Right renal pelvis (tissue), 4 donors: ENCODE measurements at regions not wholly inside any gene's neighbourhood (a gene's known extent, or its start where the extent isn't known, plus 50 kb on each side); places are given as distances from the start of the nearest gene placed in this dataset.
"Not testable (repeated sequence)": the region's sequence is repeated elsewhere in the genome, so short reads cannot be mapped to it uniquely, and the experiment has no call there.

Experiments used
- DNase-seq, 4 donors: peaks; one replicate each; pipeline ENCODE4 v3.0.0-alpha.2; 2013; ENCODE audit warnings: low read depth in 4 of 4, low spot score in 3 of 4, missing footprints in 1 of 4

GRCh38 chr16:33992513-33993177 lies 533.2 kb downstream of the TP53TG3F start:
- DNase-seq: not testable (repeated sequence)

GRCh38 chr16:33994207-33994606 lies 534.8 kb downstream of the TP53TG3F start:
- DNase-seq: not testable (repeated sequence)

- not testable (repeated sequence) for DNase-seq
Measured at GRCh38 chr16:33995821-33996372, 536.5 kb downstream of the TP53TG3F start.

- not testable (repeated sequence) for DNase-seq
Measured at GRCh38 chr16:34001184-34001583, 541.8 kb downstream of the TP53TG3F start.

GRCh38 chr16:34001961-34002360 lies 542.5 kb downstream of the TP53TG3F start:
- DNase-seq: not testable (repeated sequence)

- DNase-seq: not testable (repeated sequence)
Measured at GRCh38 chr16:34014841-34015820, 555.7 kb downstream of the TP53TG3F start.

GRCh38 chr16:34018277-34018676 lies 558.9 kb downstream of the TP53TG3F start:
- not testable (repeated sequence) for DNase-seq

- no peak for DNase-seq
Measured at GRCh38 chr16:34050787-34051320, 591.4 kb downstream of the TP53TG3F start.

- DNase-seq: no peak
Measured at GRCh38 chr16:34054137-34054536, 594.7 kb downstream of the TP53TG3F start.

- DNase-seq: no peak
Measured at GRCh38 chr16:34054969-34055368, 595.6 kb downstream of the TP53TG3F start.

- not testable (repeated sequence) for DNase-seq
Measured at GRCh38 chr16:34062620-34063253, 603.3 kb downstream of the TP53TG3F start.

GRCh38 chr16:34063498-34064157 lies 604.2 kb downstream of the TP53TG3F start:
- DNase-seq: not testable (repeated sequence)

- not testable (repeated sequence) for DNase-seq
Measured at GRCh38 chr16:34064602-34065001, 605.2 kb downstream of the TP53TG3F start.

- not testable (repeated sequence) for DNase-seq
Measured at GRCh38 chr16:34069731-34070130, 610.3 kb downstream of the TP53TG3F start.

- peak in 3 of 4 donors; percentile 3 to 56 (median 33) for DNase-seq
Measured at GRCh38 chr16:34078691-34079090, 619.3 kb downstream of the TP53TG3F start.

- DNase-seq: not testable (repeated sequence)
Measured at GRCh38 chr16:34085038-34085437, 625.6 kb downstream of the TP53TG3F start.

- DNase-seq: not testable (repeated sequence)
Measured at GRCh38 chr16:34095006-34095405, 635.6 kb downstream of the TP53TG3F start.

GRCh38 chr16:34096911-34097310 lies 637.5 kb downstream of the TP53TG3F start:
- DNase-seq: not testable (repeated sequence)

GRCh38 chr16:34097326-34097725 lies 637.9 kb downstream of the TP53TG3F start:
- DNase-seq: not testable (repeated sequence)

GRCh38 chr16:34098033-34098432 lies 638.6 kb downstream of the TP53TG3F start:
- DNase-seq: not testable (repeated sequence)
